OCI-LY1 (cell line): ENCODE measurements at regions not wholly inside any gene's neighbourhood (a gene's known extent, or its start where the extent isn't known, plus 50 kb on each side); places are given as distances from the start of the nearest gene placed in this dataset.

ENCODE experiments used
- H2AFZ ChIP-seq: fragments of 200-600 bp; sonication (generic), shearing (Covaris generic); 2 replicates; pipeline ENCODE4 v1.6.0; 2014; ENCODE audit warnings: antibody characterized with exemption, mild to moderate bottlenecking, low read length
- H3F3A ChIP-seq: fragments of 200-600 bp; sonication (generic), shearing (Covaris generic); 2 replicates; pipeline ENCODE4 v1.6.0; 2014; ENCODE audit warnings: mild to moderate bottlenecking, antibody characterized with exemption, low read length, moderate library complexity; ENCODE audit not compliant: insufficient read depth
- H3K27ac ChIP-seq: fragments of 200-600 bp; sonication (generic); 2 replicates; pipeline ENCODE4 v1.5.1; 2014; ENCODE audit warnings: low read length, mixed run types, mild to moderate bottlenecking, low read depth; ENCODE audit not compliant: poor library complexity, severe bottlenecking
- H3K27me3 ChIP-seq: fragments of 200-600 bp; sonication (generic); 2 replicates; pipeline ENCODE4 v1.6.0; 2014; ENCODE audit warnings: antibody characterized with exemption, mild to moderate bottlenecking, low read length, moderate library complexity; ENCODE audit not compliant: insufficient read depth
- H3K36me3 ChIP-seq: fragments of 200-600 bp; sonication (generic); 2 replicates; pipeline ENCODE4 v1.6.1; 2014; ENCODE audit warnings: mild to moderate bottlenecking, antibody characterized with exemption, low read length, moderate library complexity, mixed read lengths; ENCODE audit not compliant: insufficient read depth
- H3K4me1 ChIP-seq: fragments of 200-600 bp; sonication (generic); 2 replicates; pipeline ENCODE4 v1.5.1; 2014; ENCODE audit warnings: mild to moderate bottlenecking, low read length, moderate library complexity; ENCODE audit not compliant: insufficient read depth, severe bottlenecking
- H3K4me2 ChIP-seq: fragments of 200-600 bp; sonication (generic), shearing (Covaris generic); 2 replicates; pipeline ENCODE4 v1.6.1; 2014; ENCODE audit warnings: low read length
- H3K4me3 ChIP-seq: fragments of 200-600 bp; sonication (generic); 2 replicates; pipeline ENCODE4 v1.5.1; 2014; ENCODE audit warnings: low read length, low read depth, mild to moderate bottlenecking, mixed read lengths; ENCODE audit not compliant: poor library complexity, severe bottlenecking
- H3K79me2 ChIP-seq: fragments of 200-600 bp; shearing (Covaris generic); 2 replicates; pipeline ENCODE4 v1.6.1; 2016; ENCODE audit warnings: mixed run types, low read length, mixed read lengths; ENCODE audit not compliant: insufficient read depth
- H3K9ac ChIP-seq: fragments of 200-600 bp; sonication (generic), shearing (Covaris generic); 2 replicates; pipeline ENCODE4 v1.6.1; 2014; ENCODE audit warnings: mild to moderate bottlenecking, low read length, mixed read lengths
- H3K9me2 ChIP-seq: fragments of 200-600 bp; sonication (generic), shearing (Covaris generic); 2 replicates; pipeline ENCODE4 v1.6.1; 2014; ENCODE audit warnings: low read depth, mild to moderate bottlenecking, low read length, mixed read lengths
- H3K9me3 ChIP-seq: fragments of 200-600 bp; shearing (Covaris generic); 2 replicates; pipeline ENCODE4 v1.6.1; 2014; ENCODE audit warnings: low read length, mixed read lengths
- H4K20me1 ChIP-seq: fragments of 200-600 bp; sonication (generic), shearing (Covaris generic); 2 replicates; pipeline ENCODE4 v1.6.0; 2016; ENCODE audit warnings: mild to moderate bottlenecking, low read length; ENCODE audit not compliant: insufficient read depth
- CTCF ChIP-seq: fragments of 200-600 bp; sonication (generic), shearing (Covaris generic); IDR thresholded peaks from 2 replicates; pipeline ENCODE4 v1.5.1; 2017; ENCODE audit warnings: mild to moderate bottlenecking, antibody characterized with exemption, low read length, moderate library complexity, mixed read lengths
- EZH2 ChIP-seq: fragments of 200-600 bp; sonication (generic), shearing (Covaris generic); IDR thresholded peaks from 2 replicates; pipeline ENCODE4 v1.8.0; 2017; ENCODE audit warnings: borderline replicate concordance, mixed run types, mild to moderate bottlenecking, antibody characterized with exemption, low read length, moderate library complexity, mixed read lengths

GRCh38 chr22:49470741-49471503, 356.8 kb downstream of the BRD1 start:
- no peaks in the 10 kb centered on the region for H3K27me3 ChIP-seq
- no peaks in the 10 kb centered on the region for H3F3A ChIP-seq
- peaks cover 14% of the 10 kb centered on the region for H3K4me1 ChIP-seq
- no peak overlapping the region for H2AFZ ChIP-seq
- H3K79me2 ChIP-seq = no peaks in the 10 kb centered on the region
- no peaks in the 10 kb centered on the region for H4K20me1 ChIP-seq
- no peak overlapping the region for H3K4me2 ChIP-seq
- no peaks in the 10 kb centered on the region for H3K9me2 ChIP-seq
- no peak overlapping the region for H3K27ac ChIP-seq
- H3K36me3 ChIP-seq = no peaks in the 10 kb centered on the region
- no peak overlapping the region for H3K4me3 ChIP-seq
- no peak overlapping the region for H3K9ac ChIP-seq
- no peaks in the 10 kb centered on the region for H3K9me3 ChIP-seq
- TF ChIP-seq EZH2 = no peak
- TF ChIP-seq CTCF = no peak

- Histone ChIP-seq H3K4me2 (no peak overlapping the region), H3K4me3 (no peak overlapping the region), H3F3A (no peaks in the 10 kb centered on the region), H3K27ac (no peak overlapping the region), H3K4me1 (peaks cover 14% of the 10 kb centered on the region), H4K20me1 (no peaks in the 10 kb centered on the region), H3K36me3 (no peaks in the 10 kb centered on the region), H2AFZ (no peak overlapping the region), H3K9me2 (no peaks in the 10 kb centered on the region), H3K9ac (no peak overlapping the region), H3K79me2 (no peaks in the 10 kb centered on the region), H3K9me3 (no peaks in the 10 kb centered on the region), H3K27me3 (no peaks in the 10 kb centered on the region)
- TF ChIP-seq CTCF = no peak
- TF ChIP-seq EZH2 = no peak
Measured at GRCh38 chr22:49469896-49470740, 357.6 kb downstream of the BRD1 start.

GRCh38 chr22:49468487-49469198, 359.0 kb downstream of the BRD1 start:
- Histone ChIP-seq H3K9ac (no peak overlapping the region), H2AFZ (no peak overlapping the region), H3K27me3 (no peaks in the 10 kb centered on the region), H3K9me3 (no peaks in the 10 kb centered on the region), H3K9me2 (no peaks in the 10 kb centered on the region), H3K4me2 (no peak overlapping the region), H4K20me1 (no peaks in the 10 kb centered on the region), H3F3A (no peaks in the 10 kb centered on the region), H3K4me3 (no peak overlapping the region), H3K79me2 (no peaks in the 10 kb centered on the region), H3K36me3 (no peaks in the 10 kb centered on the region), H3K4me1 (peaks cover 14% of the 10 kb centered on the region), H3K27ac (no peak overlapping the region)
- TF ChIP-seq CTCF (no peak), EZH2 (no peak)
